Uterus (tissue), 3 donors: ENCODE measurements at regions not wholly inside any gene's neighbourhood (a gene's known extent, or its start where the extent isn't known, plus 50 kb on each side); places are given as distances from the start of the nearest gene placed in this dataset.

Source experiments
- DNase-seq, 2 donors: peaks; one replicate each; pipeline ENCODE4 v3.0.0-alpha.2; 2019 to 2020
- H3K27ac ChIP-seq, 2 donors: fragments of 200-600 bp; sonication (generic); 1 replicate in 1 of 2; 2 replicates in 1 of 2; pipeline ENCODE4 v1.5.1; 2016 to 2018
- H3K27me3 ChIP-seq, 2 donors: fragments of 200-600 bp; sonication (generic); one replicate each; pipeline ENCODE4 v1.5.1; 2018 to 2019; ENCODE audit warnings: control low read depth in 1 of 2
- H3K36me3 ChIP-seq, 2 donors: fragments of 200-600 bp; sonication (generic); one replicate each; pipeline ENCODE4 v1.5.1; 2019; ENCODE audit warnings: control low read depth in 1 of 2
- H3K4me1 ChIP-seq, 2 donors: fragments of 200-600 bp; sonication (generic); one replicate each; pipeline ENCODE4 v1.5.1; 2018 to 2019; ENCODE audit warnings: control low read depth in 1 of 2
- H3K4me3 ChIP-seq, 2 donors: fragments of 200-600 bp; sonication (generic); 1 replicate in 1 of 2; 2 replicates in 1 of 2; pipeline ENCODE4 v1.5.1; 2018 to 2019; ENCODE audit warnings: mild to moderate bottlenecking in 1 of 2
- H3K9me3 ChIP-seq, 2 donors: fragments of 200-600 bp; sonication (generic); one replicate each; pipeline ENCODE4 v1.5.1; 2019; ENCODE audit warnings: control low read depth in 1 of 2
- CTCF ChIP-seq, 4 experiments: fragments of 200-600 bp in 2 of 4; fragments of 450-650 bp in 2 of 4; sonication (generic) in 2 of 4; IDR thresholded peaks; one replicate each; pipeline ENCODE4 v1.5.1; 2016 to 2019; ENCODE audit warnings: antibody characterized with exemption in 4 of 4, mild to moderate bottlenecking in 2 of 4, moderate library complexity in 1 of 4
- POLR2A ChIP-seq, 2 donors: fragments of 450-650 bp; IDR thresholded peaks; one replicate each; pipeline ENCODE4 v1.6.1; 2016; ENCODE audit warnings: antibody characterized with exemption in 2 of 2, mild to moderate bottlenecking in 1 of 2, moderate library complexity in 1 of 2
- intact Hi-C: fragments of 100-400 bp; cut with DNase I; formaldehyde crosslinking; loops from one replicate; pipeline ENCODE4 v1.15.1; 2023; ENCODE audit warnings: low total_unique reads
- donor health status: DM: yes; HTN: yes; CAD: no.

- DNase-seq, result no peak
- no peak overlapping the region for H3K27ac ChIP-seq
- H3K9me3 ChIP-seq, result no peaks in the 10 kb centered on the region
- no peaks in the 10 kb centered on the region for H3K36me3 ChIP-seq
- TF ChIP-seq POLR2A (IDR thresholded peaks at IDR 0.05) (no peak), CTCF (IDR thresholded peaks at IDR 0.05) (no peak)
- H3K27me3 ChIP-seq, result no peaks in the 10 kb centered on the region
- H3K4me1 ChIP-seq, result no peaks in the 10 kb centered on the region
- intact Hi-C loops, result no loop called here
- no peak overlapping the region for H3K4me3 ChIP-seq
Observed at GRCh38 chr2:5227062-5227699, 465.0 kb upstream of the SOX11 start.

- intact Hi-C loops, result no loop called here
Observed at GRCh38 chr2:5229574-5229973, 462.6 kb upstream of the SOX11 start.

DNA sequence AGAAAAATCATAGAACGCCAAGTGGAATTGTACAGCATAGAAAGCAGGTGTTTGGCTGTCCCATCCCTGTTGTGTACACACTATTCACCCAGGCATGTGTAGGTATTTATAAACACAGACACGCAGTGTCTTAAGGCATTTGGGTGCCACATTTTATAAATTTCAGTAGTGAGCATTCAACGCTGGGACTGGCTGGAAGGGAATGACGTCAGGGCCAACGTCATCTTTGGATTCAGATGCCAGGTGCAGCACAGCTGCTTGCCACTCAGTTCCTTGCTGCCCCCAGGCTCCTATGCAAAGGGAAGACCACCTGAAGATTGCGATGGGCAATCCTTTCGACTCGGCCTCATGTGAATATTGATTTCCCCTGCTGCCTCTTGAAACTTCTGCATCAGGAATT lies 461.7 kb upstream of the SOX11 start:
- Histone ChIP-seq H3K27ac (no peak overlapping the region), H3K27me3 (no peaks in the 10 kb centered on the region), H3K36me3 (no peaks in the 10 kb centered on the region), H3K4me3 (no peak overlapping the region), H3K9me3 (no peaks in the 10 kb centered on the region), H3K4me1 (no peaks in the 10 kb centered on the region)
- DNase-seq, result no peak
- TF ChIP-seq POLR2A (IDR thresholded peaks at IDR 0.05) (no peak), CTCF (IDR thresholded peaks at IDR 0.05) (no peak)
- intact Hi-C loops, result no loop called here

More at GRCh38 chr2:5229574-5229973, 462.6 kb upstream of the SOX11 start:
- no peak for DNase-seq
- no peak overlapping the region for H3K4me3 ChIP-seq
- no peak overlapping the region for H3K27ac ChIP-seq
- no peaks in the 10 kb centered on the region for H3K4me1 ChIP-seq
- H3K27me3 ChIP-seq, result no peaks in the 10 kb centered on the region
- no peaks in the 10 kb centered on the region for H3K36me3 ChIP-seq
- no peaks in the 10 kb centered on the region for H3K9me3 ChIP-seq
- TF ChIP-seq POLR2A (IDR thresholded peaks at IDR 0.05) (no peak), CTCF (IDR thresholded peaks at IDR 0.05) (no peak)

- Histone ChIP-seq H3K9me3 (no peaks in the 10 kb centered on the region), H3K36me3 (no peaks in the 10 kb centered on the region), H3K27ac (no peak overlapping the region), H3K27me3 (no peaks in the 10 kb centered on the region), H3K4me3 (no peak overlapping the region), H3K4me1 (no peaks in the 10 kb centered on the region)
- TF ChIP-seq POLR2A (IDR thresholded peaks at IDR 0.05), result no peak
- TF ChIP-seq CTCF (IDR thresholded peaks at IDR 0.05), result no peak
- intact Hi-C loops, result no loop called here
- no peak for DNase-seq
Observed at GRCh38 chr2:5230855-5231254, 461.3 kb upstream of the SOX11 start.

DNA sequence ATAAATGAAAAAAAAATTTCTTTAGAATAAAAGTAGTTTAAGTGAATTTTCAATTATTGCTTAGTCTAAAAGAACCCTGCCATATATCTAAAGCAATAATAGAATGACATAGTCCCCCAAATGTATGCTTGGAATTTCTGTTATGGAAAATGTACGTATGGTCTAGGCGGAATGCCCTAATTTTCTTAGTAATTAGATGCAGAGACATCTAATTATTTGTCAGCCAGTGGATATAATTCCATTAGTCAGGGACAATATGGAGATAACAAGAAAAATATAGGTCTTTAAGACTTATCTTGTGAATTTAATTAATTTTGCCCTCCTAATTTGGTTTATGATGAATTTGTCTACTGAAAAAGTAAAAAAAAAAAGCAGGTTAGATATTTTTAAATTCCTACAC lies 460.9 kb upstream of the SOX11 start:
- no peak overlapping the region for H3K4me3 ChIP-seq
- no peak for TF ChIP-seq CTCF (IDR thresholded peaks at IDR 0.05)
- no peak for TF ChIP-seq POLR2A (IDR thresholded peaks at IDR 0.05)
- H3K36me3 ChIP-seq, result no peaks in the 10 kb centered on the region
- intact Hi-C loops, result no loop called here
- no peak for DNase-seq
- no peaks in the 10 kb centered on the region for H3K27me3 ChIP-seq
- no peak overlapping the region for H3K27ac ChIP-seq
- no peaks in the 10 kb centered on the region for H3K9me3 ChIP-seq
- H3K4me1 ChIP-seq, result no peaks in the 10 kb centered on the region
